HCT116 (cell line): ENCODE measurements at regions not wholly inside any gene's neighbourhood (a gene's known extent, or its start where the extent isn't known, plus 50 kb on each side); places are given as distances from the start of the nearest gene placed in this dataset.

Experiments
- CEBPB ChIP-seq: IDR thresholded peaks from 2 replicates; pipeline ENCODE4 v1.6.1; 2012; ENCODE audit warnings: low read depth
- CTCF ChIP-seq, 3 experiments: fragments of 200-600 bp in 1 of 3; sonication (generic) in 1 of 3; IDR thresholded peaks in 2 of 3; conservative IDR thresholded peaks in 1 of 3; 2 replicates each; pipeline ENCODE4 v1.5.1; 2012 to 2017; ENCODE audit warnings: low read depth in 2 of 3, low read length in 2 of 3, antibody characterized with exemption in 1 of 3, borderline replicate concordance in 1 of 3, control low read depth in 1 of 3, mild to moderate bottlenecking in 1 of 3, mixed read lengths in 1 of 3, mixed run types in 1 of 3, moderate library complexity in 1 of 3; ENCODE audit not compliant: insufficient read depth in 1 of 3
- EGR1 ChIP-seq: IDR thresholded peaks from 2 replicates; pipeline ENCODE4 v1.6.1; 2012; ENCODE audit warnings: low read depth
- ELF1 ChIP-seq: IDR thresholded peaks from 2 replicates; pipeline ENCODE4 v1.6.1; 2012; ENCODE audit warnings: low read depth, borderline replicate concordance
- EZH2 ChIP-seq: fragments of 200-600 bp; sonication (generic); IDR thresholded peaks from 2 replicates; pipeline ENCODE4 v1.6.1; 2017; ENCODE audit warnings: antibody characterized with exemption, mixed run types
- EZH2phosphoT487 ChIP-seq: fragments of 200-600 bp; IDR thresholded peaks from 2 replicates; pipeline ENCODE4 v1.6.1; 2018; ENCODE audit warnings: antibody characterized with exemption, borderline replicate concordance
- JUND ChIP-seq: IDR thresholded peaks from 2 replicates; pipeline ENCODE4 v1.6.1; 2012
- POLR2A ChIP-seq: IDR thresholded peaks from 2 replicates; pipeline ENCODE4 v1.7.0; 2011; ENCODE audit warnings: borderline replicate concordance; ENCODE audit not compliant: insufficient read depth, insufficient read length; ENCODE audit errors: extremely low read depth
- POLR2AphosphoS5 ChIP-seq: IDR thresholded peaks from 2 replicates; pipeline ENCODE4 v1.6.1; 2011; ENCODE audit warnings: mild to moderate bottlenecking, low read depth, low read length, moderate library complexity
- RAD21 ChIP-seq: IDR thresholded peaks from 2 replicates; pipeline ENCODE4 v1.6.1; 2012; ENCODE audit warnings: low read depth, mild to moderate bottlenecking
- SP1 ChIP-seq: IDR thresholded peaks from 2 replicates; pipeline ENCODE4 v1.6.1; 2012; ENCODE audit warnings: low read depth
- YY1 ChIP-seq: IDR thresholded peaks from 2 replicates; pipeline ENCODE4 v1.6.1; 2011; ENCODE audit warnings: low read length, low read depth, moderate library complexity, mild to moderate bottlenecking; ENCODE audit not compliant: insufficient replicate concordance; ENCODE audit errors: extremely low read depth
- TF ChIP-seq, protein P1 (sequence below): IDR thresholded peaks from 2 replicates; pipeline ENCODE4 v1.6.1; 2012
- TF ChIP-seq, protein P2 (sequence below): IDR thresholded peaks from 2 replicates; pipeline ENCODE4 v1.6.1; 2012; ENCODE audit warnings: low read depth

GRCh38 chr2:235255693-235256092 lies 238.2 kb upstream of the AGAP1 start:
- no peak for TF ChIP-seq POLR2AphosphoS5
- TF ChIP-seq CTCF (IDR thresholded peaks at IDR 0.05 in 2 of 3, conservative IDR thresholded peaks at IDR 0.05 in 1 of 3; ENCODE audit: borderline replicate concordance in 1 of 3, insufficient read depth in 1 of 3, low read depth in 2 of 3, low read length in 2 of 3), result no peak
- TF ChIP-seq EZH2, result no peak
- TF ChIP-seq SP1, result no peak
- TF ChIP-seq POLR2A, result no peak
- TF ChIP-seq JUND, result no peak
- TF ChIP-seq EZH2phosphoT487, result no peak
- no peak for TF ChIP-seq RAD21
- TF ChIP-seq, protein P1, sequence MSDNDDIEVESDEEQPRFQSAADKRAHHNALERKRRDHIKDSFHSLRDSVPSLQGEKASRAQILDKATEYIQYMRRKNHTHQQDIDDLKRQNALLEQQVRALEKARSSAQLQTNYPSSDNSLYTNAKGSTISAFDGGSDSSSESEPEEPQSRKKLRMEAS, result no peak
- no peak for TF ChIP-seq YY1
- TF ChIP-seq, protein P2, sequence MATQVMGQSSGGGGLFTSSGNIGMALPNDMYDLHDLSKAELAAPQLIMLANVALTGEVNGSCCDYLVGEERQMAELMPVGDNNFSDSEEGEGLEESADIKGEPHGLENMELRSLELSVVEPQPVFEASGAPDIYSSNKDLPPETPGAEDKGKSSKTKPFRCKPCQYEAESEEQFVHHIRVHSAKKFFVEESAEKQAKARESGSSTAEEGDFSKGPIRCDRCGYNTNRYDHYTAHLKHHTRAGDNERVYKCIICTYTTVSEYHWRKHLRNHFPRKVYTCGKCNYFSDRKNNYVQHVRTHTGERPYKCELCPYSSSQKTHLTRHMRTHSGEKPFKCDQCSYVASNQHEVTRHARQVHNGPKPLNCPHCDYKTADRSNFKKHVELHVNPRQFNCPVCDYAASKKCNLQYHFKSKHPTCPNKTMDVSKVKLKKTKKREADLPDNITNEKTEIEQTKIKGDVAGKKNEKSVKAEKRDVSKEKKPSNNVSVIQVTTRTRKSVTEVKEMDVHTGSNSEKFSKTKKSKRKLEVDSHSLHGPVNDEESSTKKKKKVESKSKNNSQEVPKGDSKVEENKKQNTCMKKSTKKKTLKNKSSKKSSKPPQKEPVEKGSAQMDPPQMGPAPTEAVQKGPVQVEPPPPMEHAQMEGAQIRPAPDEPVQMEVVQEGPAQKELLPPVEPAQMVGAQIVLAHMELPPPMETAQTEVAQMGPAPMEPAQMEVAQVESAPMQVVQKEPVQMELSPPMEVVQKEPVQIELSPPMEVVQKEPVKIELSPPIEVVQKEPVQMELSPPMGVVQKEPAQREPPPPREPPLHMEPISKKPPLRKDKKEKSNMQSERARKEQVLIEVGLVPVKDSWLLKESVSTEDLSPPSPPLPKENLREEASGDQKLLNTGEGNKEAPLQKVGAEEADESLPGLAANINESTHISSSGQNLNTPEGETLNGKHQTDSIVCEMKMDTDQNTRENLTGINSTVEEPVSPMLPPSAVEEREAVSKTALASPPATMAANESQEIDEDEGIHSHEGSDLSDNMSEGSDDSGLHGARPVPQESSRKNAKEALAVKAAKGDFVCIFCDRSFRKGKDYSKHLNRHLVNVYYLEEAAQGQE, result no peak
- no peak for TF ChIP-seq ELF1
- no peak for TF ChIP-seq EGR1
- TF ChIP-seq CEBPB, result no peak
